MM.1S (cell line): ENCODE measurements at regions not wholly inside any gene's neighbourhood (a gene's known extent, or its start where the extent isn't known, plus 50 kb on each side); places are given as distances from the start of the nearest gene placed in this dataset.
"Not testable (repeated sequence)": the region's sequence is repeated elsewhere in the genome, so short reads cannot be mapped to it uniquely, and the experiment has no call there.

Source experiments
- DNase-seq: peaks from one replicate; pipeline ENCODE4 v3.0.0-alpha.2; 2015
- H2AFZ ChIP-seq: fragments of 300-600 bp; sonication (generic); 2 replicates; pipeline ENCODE4 v1.6.0; 2016; ENCODE audit warnings: antibody characterized with exemption, low read length
- H3F3A ChIP-seq: fragments of 300-600 bp; sonication (generic); 2 replicates; pipeline ENCODE4 v1.6.1; 2016; ENCODE audit warnings: mild to moderate bottlenecking, antibody characterized with exemption, low read length, moderate library complexity, mixed read lengths; ENCODE audit not compliant: insufficient read depth
- H3K27ac ChIP-seq: fragments of 300-600 bp; sonication (generic); 2 replicates; pipeline ENCODE4 v1.5.1; 2016; ENCODE audit warnings: mild to moderate bottlenecking, low read length
- H3K27me3 ChIP-seq: fragments of 300-600 bp; sonication (generic); replicated peaks from 2 replicates; pipeline ENCODE4 v1.6.0; 2016; ENCODE audit warnings: low read length; ENCODE audit not compliant: insufficient read depth
- H3K36me3 ChIP-seq: fragments of 300-600 bp; sonication (generic); replicated peaks from 2 replicates; pipeline ENCODE4 v1.6.1; 2016; ENCODE audit warnings: mild to moderate bottlenecking, low read length, mixed read lengths; ENCODE audit not compliant: insufficient read depth
- H3K4me1 ChIP-seq: fragments of 300-600 bp; sonication (generic); 2 replicates; pipeline ENCODE4 v1.6.1; 2016; ENCODE audit warnings: low read length, mixed read lengths
- H3K4me2 ChIP-seq: fragments of 300-600 bp; sonication (generic); 2 replicates; pipeline ENCODE4 v1.6.0; 2016; ENCODE audit warnings: low read depth, low read length
- H3K4me3 ChIP-seq: fragments of 300-600 bp; sonication (generic); 2 replicates; pipeline ENCODE4 v1.5.1; 2016; ENCODE audit warnings: low read length, mixed read lengths
- H3K79me2 ChIP-seq: fragments of 300-600 bp; sonication (generic); 2 replicates; pipeline ENCODE4 v1.6.1; 2016; ENCODE audit warnings: mixed run types, low read length, mixed read lengths
- H3K9ac ChIP-seq: fragments of 300-600 bp; sonication (generic); 2 replicates; pipeline ENCODE4 v1.6.1; 2016; ENCODE audit warnings: low read length, mixed read lengths
- H3K9me2 ChIP-seq: fragments of 300-600 bp; sonication (generic); replicated peaks from 2 replicates; pipeline ENCODE4 v1.6.1; 2016; ENCODE audit warnings: mild to moderate bottlenecking, low read length, mixed read lengths; ENCODE audit not compliant: insufficient read depth
- H3K9me3 ChIP-seq: fragments of 300-600 bp; sonication (generic); replicated peaks from 2 replicates; pipeline ENCODE4 v1.6.1; 2016; ENCODE audit warnings: mild to moderate bottlenecking, low read length, mixed read lengths; ENCODE audit not compliant: insufficient read depth
- H4K20me1 ChIP-seq: fragments of 300-600 bp; sonication (generic); 2 replicates; pipeline ENCODE4 v1.6.1; 2016; ENCODE audit warnings: mild to moderate bottlenecking, low read length, moderate library complexity, mixed read lengths; ENCODE audit not compliant: insufficient read depth
- EZH2 ChIP-seq: fragments of 300-600 bp; sonication (generic); optimal IDR thresholded peaks from 2 replicates; pipeline ENCODE3; 2017; ENCODE audit warnings: low read depth, mild to moderate bottlenecking, antibody characterized with exemption, low read length, mixed read lengths
- EZH2phosphoT487 ChIP-seq: fragments of 300-600 bp; sonication (generic); IDR thresholded peaks from 2 replicates; pipeline ENCODE4 v1.6.1; 2018; ENCODE audit warnings: antibody characterized with exemption, low read length
- TF ChIP-seq, protein P1 (sequence below): fragments of 300-600 bp; sonication (generic); IDR thresholded peaks from 2 replicates; pipeline ENCODE4 v1.5.1; 2016; ENCODE audit warnings: antibody characterized with exemption, low read length, mixed read lengths

DNA sequence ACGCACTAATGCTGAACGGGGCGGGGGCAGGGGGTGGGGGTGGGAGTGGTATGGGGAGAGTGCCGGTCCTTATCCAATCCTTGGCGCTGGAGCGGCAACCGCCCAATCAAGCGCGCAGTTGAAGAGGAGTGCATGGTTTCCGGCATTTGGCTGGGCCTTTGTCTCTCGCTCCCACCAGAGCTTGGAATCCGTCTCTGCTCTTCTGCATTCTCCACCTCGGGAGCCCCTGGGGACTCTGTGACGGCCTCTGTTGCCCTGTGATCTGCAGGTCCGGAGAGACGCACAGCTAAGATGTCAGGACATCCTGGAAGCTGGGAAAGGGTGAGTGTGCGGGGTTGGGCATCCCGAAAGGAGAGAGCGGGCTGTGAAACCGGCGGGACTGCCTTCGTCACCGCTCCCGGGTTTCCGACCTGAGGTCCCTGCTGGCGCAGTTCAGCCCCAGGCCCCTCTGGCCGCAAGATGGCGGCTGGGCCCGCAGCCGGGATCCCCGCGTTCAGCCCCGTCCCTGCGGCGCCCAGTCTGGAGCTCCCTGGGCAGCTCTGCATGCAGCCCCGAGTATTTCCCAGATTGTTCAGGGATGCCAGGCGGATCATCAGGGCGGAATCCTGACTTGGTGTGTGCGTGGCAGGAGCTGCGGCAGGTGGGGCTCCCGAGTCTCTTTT is 53.6 kb upstream of the ZNF254 start:
- H3K4me1 ChIP-seq = no peaks in the 10 kb centered on the region
- DNase-seq = no peak
- H3K79me2 ChIP-seq = no peaks in the 10 kb centered on the region

DNA sequence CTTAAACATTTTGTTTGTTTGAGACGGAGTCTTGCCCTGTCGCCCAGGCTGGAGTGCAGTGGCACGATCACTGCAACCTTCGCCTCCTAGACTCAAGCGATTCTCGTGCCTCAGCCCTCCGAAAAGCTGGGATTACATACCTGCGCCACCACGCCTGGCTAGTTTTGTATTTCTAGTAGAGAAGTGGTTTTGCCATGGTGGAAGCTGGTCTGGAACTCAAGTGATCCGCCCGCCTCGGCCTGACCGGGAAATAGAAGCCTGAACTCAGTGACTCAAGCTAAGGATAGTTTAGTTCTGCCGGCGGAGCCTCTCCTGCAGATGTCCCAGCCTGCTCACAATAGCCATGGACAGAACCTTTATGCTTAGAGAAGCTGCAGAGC is 53.0 kb upstream of the ZNF254 start:
- no peaks in the 10 kb centered on the region for H3K79me2 ChIP-seq
- DNase-seq = no peak
- H3K9ac ChIP-seq = no peak overlapping the region
- H2AFZ ChIP-seq = no peak overlapping the region
- no peaks in the 10 kb centered on the region for H3K36me3 ChIP-seq
- H3K4me1 ChIP-seq = no peaks in the 10 kb centered on the region
- H3K9me3 ChIP-seq = no peaks in the 10 kb centered on the region
- no peak overlapping the region for H3K27ac ChIP-seq
- TF ChIP-seq EZH2phosphoT487 (no peak), EZH2 (no peak)
- TF ChIP-seq, protein P1, sequence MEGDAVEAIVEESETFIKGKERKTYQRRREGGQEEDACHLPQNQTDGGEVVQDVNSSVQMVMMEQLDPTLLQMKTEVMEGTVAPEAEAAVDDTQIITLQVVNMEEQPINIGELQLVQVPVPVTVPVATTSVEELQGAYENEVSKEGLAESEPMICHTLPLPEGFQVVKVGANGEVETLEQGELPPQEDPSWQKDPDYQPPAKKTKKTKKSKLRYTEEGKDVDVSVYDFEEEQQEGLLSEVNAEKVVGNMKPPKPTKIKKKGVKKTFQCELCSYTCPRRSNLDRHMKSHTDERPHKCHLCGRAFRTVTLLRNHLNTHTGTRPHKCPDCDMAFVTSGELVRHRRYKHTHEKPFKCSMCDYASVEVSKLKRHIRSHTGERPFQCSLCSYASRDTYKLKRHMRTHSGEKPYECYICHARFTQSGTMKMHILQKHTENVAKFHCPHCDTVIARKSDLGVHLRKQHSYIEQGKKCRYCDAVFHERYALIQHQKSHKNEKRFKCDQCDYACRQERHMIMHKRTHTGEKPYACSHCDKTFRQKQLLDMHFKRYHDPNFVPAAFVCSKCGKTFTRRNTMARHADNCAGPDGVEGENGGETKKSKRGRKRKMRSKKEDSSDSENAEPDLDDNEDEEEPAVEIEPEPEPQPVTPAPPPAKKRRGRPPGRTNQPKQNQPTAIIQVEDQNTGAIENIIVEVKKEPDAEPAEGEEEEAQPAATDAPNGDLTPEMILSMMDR = no peak
- H3K4me2 ChIP-seq = no peak overlapping the region
- H3K9me2 ChIP-seq = no peaks in the 10 kb centered on the region
- no peaks in the 10 kb centered on the region for H4K20me1 ChIP-seq
- H3F3A ChIP-seq = no peaks in the 10 kb centered on the region
- peak overlapping the region; percentile 27; the same call in 1 of the 2 replicates for H3K4me3 ChIP-seq
- no peaks in the 10 kb centered on the region for H3K27me3 ChIP-seq

More for the DNA sequence above, 53.6 kb upstream of the ZNF254 start:
- no peaks in the 10 kb centered on the region for H3K9me2 ChIP-seq
- H3K27ac ChIP-seq = no peak overlapping the region
- TF ChIP-seq, protein P1 = no peak
- TF ChIP-seq EZH2phosphoT487 (no peak), EZH2 (no peak)
- H3K36me3 ChIP-seq = no peaks in the 10 kb centered on the region
- no peaks in the 10 kb centered on the region for H3K27me3 ChIP-seq
- no peak overlapping the region for H2AFZ ChIP-seq
- peak overlapping the region; percentile 27; the same call in 1 of the 2 replicates for H3K4me3 ChIP-seq
- no peak overlapping the region for H3K4me2 ChIP-seq
- H3K9ac ChIP-seq = no peak overlapping the region
- no peaks in the 10 kb centered on the region for H3F3A ChIP-seq
- no peaks in the 10 kb centered on the region for H4K20me1 ChIP-seq
- no peaks in the 10 kb centered on the region for H3K9me3 ChIP-seq

DNA sequence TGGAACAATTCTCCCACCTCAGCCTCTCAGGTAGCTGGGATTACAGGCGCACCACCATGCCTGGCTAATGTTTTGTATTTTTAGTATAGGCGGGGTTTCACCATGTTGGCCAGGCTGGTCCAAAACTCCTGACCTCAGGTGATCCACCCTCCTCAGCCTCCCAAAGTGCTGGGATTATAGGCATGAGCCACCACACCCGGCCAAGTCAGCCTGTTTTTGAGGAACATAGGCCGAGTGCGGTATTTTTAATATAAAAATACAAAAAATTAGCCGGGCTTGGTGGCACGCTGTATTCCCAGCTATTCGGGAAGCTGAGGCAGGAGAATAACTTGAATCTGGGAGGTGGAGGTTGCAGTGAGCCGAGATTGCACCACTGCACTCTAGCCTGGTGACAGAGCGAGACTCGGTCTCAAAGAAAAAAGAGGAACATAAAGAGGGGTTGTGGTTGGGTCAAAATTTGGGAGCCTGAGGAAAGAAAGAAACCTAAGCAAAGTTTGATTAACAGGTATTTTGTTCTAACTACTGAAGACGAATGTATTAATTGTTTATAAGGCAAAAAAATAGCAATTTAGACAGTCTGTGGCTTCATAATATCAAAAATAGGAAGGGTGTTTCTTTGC is 51.6 kb upstream of the ZNF254 start:
- H3K9ac ChIP-seq, H3F3A ChIP-seq, DNase-seq, H3K4me1 ChIP-seq, H3K9me3 ChIP-seq, H2AFZ ChIP-seq, H3K27me3 ChIP-seq, H3K4me2 ChIP-seq, H3K9me2 ChIP-seq, H3K36me3 ChIP-seq, H3K79me2 ChIP-seq, H3K4me3 ChIP-seq, H4K20me1 ChIP-seq, H3K27ac ChIP-seq: not testable (repeated sequence)
